HG02870 (cell line): ENCODE measurements at regions not wholly inside any gene's neighbourhood (a gene's known extent, or its start where the extent isn't known, plus 50 kb on each side); places are given as distances from the start of the nearest gene placed in this dataset.
"Not testable (repeated sequence)": the region's sequence is repeated elsewhere in the genome, so short reads cannot be mapped to it uniquely, and the experiment has no call there.

Experiments
- ATAC-seq: cut with Tn5 transposase; IDR thresholded peaks from one replicate; pipeline ENCODE4 v1.9.1; 2021; ENCODE audit warnings: mild to moderate bottlenecking, moderate library complexity; ENCODE audit not compliant: unreplicated experiment

DNA sequence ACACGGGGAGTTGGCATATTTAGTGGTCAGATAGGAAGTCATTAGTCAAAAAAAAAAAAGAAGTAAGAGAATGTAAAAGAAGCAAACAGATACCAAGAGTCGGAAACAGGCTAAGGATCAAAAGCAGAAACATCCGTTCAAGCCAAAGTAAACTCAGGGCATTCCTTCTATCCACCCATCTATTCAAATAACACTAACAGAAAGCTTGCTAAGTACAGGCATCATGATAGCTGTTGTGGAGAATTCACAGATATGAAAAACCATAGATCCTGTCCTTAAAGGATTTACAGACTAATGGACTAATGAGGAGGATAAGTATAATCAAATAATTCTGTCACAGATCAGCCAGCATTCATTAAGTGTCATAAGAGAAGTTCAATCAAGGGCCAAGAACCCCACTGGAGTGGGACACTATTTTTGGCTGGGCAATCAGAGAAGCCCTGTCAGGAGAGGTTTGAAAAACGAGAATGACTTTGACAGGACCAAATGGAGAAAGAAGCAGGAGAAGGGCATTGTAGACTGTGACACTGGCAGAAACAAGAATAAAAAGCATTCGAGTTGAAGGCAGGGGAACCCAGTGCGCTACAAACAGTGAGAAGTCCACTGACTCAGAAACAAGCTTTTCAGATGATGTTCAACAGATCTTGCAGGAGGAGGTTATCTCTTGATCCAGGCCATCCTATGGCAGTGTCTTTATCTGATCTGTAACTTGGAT is 154.2 kb upstream of the TSLP start:
- no peak for ATAC-seq

DNA sequence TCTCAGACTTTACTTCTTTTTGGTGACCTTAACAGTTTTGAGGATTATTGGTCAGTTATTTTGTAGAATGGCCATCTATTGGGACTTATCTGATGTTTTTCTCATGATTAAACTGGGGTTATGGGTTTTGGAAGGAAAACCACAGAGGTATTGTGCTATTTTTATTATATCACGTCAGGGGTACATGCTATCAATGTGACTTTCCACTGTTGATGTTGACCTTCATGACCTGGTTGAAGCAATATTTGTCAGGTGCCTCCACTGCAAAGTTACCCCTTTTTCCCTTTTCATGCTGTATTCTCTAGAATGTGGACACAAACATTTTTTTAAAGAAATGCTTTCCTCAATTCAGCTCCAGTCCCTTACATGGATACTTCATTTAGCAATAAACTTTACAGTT is 152.8 kb upstream of the TSLP start:
- no peak for ATAC-seq

- ATAC-seq = no peak
Observed at GRCh38 chr5:110923971-110924370, 147.5 kb upstream of the TSLP start.

- no peak for ATAC-seq
Observed at GRCh38 chr5:110925398-110925797, 146.1 kb upstream of the TSLP start.

GRCh38 chr5:110925916-110926315 is 145.6 kb upstream of the TSLP start:
- ATAC-seq = no peak

- ATAC-seq = peak; percentile 79
Observed at GRCh38 chr5:110932755-110933488, 138.6 kb upstream of the TSLP start.

- no peak for ATAC-seq
Observed at GRCh38 chr5:110940136-110940535, 131.4 kb upstream of the TSLP start.

- no peak for ATAC-seq
Observed at GRCh38 chr5:110945874-110946436, 125.6 kb upstream of the TSLP start.

- no peak for ATAC-seq
Observed at GRCh38 chr5:110951373-110951791, 120.1 kb upstream of the TSLP start.

- no peak for ATAC-seq
Observed at GRCh38 chr5:110956280-110956912, 115.1 kb upstream of the TSLP start.

DNA sequence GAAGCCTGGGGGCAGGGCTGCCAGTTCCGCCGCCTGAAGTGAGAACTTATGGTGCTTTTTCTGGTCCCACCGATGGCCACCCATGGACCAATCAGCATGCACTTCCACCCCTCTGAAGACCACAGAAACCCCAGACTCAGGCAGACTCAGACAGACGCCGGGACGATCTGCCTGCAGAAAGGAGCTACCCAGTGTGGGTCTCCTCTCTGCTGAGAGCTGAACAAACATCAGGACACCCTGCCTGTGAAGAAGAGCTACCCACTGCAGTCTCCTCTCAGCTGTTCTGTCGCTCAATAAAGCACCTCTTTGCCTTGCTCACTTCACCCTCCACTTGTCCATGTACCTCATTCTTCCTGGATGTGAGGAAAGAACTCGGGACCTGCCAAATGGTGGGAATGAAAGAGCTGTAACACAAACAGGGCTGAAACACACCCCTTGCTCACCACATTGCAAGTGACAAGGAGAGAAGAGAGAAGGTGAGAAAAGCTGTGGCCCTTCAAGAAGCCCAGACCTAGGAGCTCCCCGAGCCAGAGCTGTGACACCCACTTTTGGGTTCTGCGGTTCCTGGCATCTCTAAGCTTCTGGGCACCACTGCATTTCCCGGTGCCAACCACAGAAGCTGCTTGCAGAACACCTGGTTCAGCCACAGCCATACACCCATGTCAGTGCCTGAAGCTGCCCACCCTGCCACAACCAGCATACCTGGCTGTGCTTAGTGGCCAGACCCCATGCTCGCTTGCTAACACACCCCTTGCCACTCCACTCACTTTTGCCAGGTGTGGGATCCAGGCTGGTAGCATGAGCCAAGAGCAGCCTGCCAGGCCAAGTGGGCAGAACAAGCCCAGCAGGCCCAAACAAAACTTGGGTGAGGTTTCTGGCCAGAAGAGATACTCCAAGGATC is 114.3 kb upstream of the TSLP start:
- ATAC-seq = no peak

DNA sequence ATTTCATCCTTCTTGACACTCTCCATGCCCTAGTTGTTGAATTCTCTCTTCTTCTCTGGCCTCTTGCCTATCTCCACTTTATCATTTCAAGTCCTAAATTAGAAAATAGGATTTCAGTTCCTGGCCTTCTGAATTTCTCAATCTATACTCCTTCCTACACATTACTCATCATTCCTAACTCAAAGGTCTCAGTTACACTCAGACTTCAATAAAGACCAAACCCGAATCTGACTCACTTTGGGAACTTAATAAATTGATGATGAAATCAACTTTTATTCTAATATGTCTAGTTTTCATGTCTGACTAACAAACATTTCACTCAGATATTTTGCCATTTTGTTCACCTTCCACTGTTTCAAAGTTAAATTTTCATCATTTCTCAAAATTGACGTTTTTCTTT is 113.6 kb upstream of the TSLP start:
- ATAC-seq = no peak

DNA sequence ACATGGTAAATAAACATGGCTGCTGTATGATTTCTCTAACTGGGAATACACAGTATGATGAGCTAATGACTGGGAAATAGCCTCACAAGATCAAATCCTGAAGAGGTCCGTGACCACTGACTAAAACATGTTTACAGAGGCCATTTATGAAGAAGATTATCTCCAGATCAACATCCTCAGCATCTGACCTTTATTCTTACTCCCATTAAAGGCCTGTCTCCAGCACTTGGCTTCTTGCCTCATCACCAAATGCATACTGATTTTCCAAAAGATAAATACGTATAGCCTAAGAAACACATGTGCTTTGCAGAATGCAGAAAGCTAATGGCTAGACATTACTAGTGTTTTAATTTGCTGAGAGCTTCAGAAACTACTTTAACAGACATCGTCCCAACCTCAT is 108.0 kb upstream of the TSLP start:
- ATAC-seq = no peak

DNA sequence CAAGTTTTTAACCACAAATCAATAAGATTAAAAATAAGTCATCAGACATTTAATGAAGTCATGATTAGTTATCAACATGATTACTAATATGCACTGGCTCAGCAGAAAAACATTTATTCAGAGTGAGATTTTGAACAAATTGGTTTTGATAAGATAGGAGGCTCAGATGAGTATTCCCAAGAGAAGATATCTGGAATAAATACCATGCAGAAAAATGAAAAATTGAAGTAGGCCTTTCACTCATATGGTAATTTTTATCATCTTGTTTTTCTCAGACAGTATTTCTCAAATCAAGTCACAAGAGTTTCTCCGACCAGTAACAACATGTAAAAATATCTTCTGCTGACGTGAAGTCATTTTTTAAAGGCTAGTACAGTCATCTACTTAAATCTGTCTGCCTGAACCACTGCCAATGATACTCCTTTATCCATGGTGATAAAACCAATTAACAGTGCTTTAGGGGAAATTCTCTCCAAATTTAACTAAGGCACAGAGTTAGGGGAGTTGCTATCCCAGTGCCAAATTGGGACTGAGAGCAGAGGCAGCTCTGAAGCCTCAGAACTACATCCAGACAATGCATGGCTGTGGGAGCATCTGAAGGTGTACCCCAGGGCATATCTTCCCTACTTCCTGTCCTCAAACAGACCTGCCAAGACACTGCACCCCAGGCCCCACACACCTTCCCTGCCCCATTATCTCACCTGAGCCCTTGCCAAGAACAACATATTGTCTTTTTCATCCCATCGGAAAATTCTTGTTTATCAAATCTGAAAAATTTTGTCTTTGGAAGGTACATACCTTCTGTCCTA is 105.5 kb upstream of the TSLP start:
- ATAC-seq = no peak

- no peak for ATAC-seq
Observed at GRCh38 chr5:110968246-110969005, 103.1 kb upstream of the TSLP start.

DNA sequence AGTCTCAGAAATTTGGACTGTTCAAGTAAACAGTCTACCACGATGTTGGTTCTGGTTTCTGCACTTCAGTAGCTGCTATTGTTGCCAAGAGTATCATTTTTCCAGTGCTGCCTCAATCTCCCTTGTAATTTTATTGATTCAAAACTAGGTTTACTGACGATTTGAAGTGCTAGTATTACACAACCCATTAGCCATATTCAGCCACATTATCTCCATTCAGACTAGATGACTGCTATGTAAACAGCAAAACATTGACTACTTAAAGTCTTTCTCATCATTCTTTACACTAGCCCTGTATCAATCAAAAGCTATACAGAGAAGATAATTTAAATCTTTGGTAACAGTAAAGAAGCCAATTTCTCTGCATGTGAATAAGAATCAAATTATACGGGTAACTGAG is 102.0 kb upstream of the TSLP start:
- no peak for ATAC-seq

GRCh38 chr5:110973510-110973909 is 98.0 kb upstream of the TSLP start:
- no peak for ATAC-seq

- no peak for ATAC-seq
Observed at GRCh38 chr5:110977915-110978314, 93.6 kb upstream of the TSLP start.

- not testable (repeated sequence) for ATAC-seq
Observed at GRCh38 chr5:110985882-110986281, 85.6 kb upstream of the TSLP start.
